ENCODE measurements at regions not wholly inside any gene's neighbourhood (a gene's known extent, or its start where the extent isn't known, plus 50 kb on each side); places are given as distances from the start of the nearest gene placed in this dataset.
"Not testable (repeated sequence)": the region's sequence is repeated elsewhere in the genome, so short reads cannot be mapped to it uniquely, and the experiment has no call there.

GRCh38 chr2:53114991-53115390, 652.6 kb upstream of the CHAC2 start:
- DNase-seq (no peak), ATAC-seq (replicated peaks) (no peak)
- H3K4me3 Mint-ChIP-seq, result no peak overlapping the region
- no peaks in the 10 kb centered on the region for H3K4me1 Mint-ChIP-seq (ENCODE audit: low read depth in 2 of 2)
- no peaks in the 10 kb centered on the region for H3K9me3 Mint-ChIP-seq
- no peaks in the 10 kb centered on the region for H3K36me3 Mint-ChIP-seq (ENCODE audit: insufficient read depth)
- H3K27me3 Mint-ChIP-seq, result no peaks in the 10 kb centered on the region
- H3K27ac Mint-ChIP-seq, result no peak overlapping the region

DNA sequence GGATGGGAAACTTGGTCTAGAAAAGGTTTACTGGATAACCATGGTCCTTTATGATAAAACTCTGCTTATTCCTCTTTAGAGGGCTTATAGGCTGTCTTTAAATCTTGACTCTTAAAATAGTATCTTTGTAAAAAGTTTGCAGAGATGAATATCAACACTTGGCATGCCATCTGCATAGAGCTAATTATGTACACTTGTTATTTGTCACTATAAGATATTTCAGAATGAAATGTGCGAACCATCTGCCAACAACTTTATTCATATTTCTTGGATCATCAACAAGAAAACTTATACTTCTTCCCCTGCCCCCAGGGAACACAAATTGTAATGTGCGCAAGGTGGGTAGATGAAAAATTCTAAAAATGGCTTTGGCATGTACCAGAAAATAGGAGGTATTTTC, 653.0 kb upstream of the CHAC2 start:
- Mint-ChIP-seq H3K27ac (no peak overlapping the region), H3K27me3 (no peaks in the 10 kb centered on the region), H3K4me1 (ENCODE audit: low read depth in 2 of 2) (no peaks in the 10 kb centered on the region), H3K9me3 (no peaks in the 10 kb centered on the region), H3K36me3 (ENCODE audit: insufficient read depth) (no peaks in the 10 kb centered on the region), H3K4me3 (no peak overlapping the region)
- no peak for DNase-seq
- no peak for ATAC-seq (replicated peaks)

DNA sequence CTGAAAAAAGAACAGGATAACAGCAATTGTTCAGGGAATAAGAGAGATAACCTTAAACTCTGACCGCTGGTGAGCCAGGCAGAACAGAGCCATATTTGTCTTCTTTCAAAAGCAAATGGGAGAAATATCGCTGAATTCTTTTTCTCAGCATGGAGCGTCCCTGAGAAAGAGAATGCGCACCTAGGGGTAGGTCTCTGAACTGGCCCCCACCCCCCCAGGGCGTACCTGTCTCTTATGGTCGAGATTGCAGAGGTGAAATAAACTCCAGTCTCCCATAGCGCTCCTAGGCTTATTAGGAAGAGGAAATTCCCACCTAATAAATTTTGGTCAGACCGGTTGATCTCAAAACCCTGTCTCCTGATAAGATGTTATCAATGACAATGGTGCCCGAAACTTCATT, 655.2 kb upstream of the CHAC2 start:
- not testable (repeated sequence) for H3K4me3 Mint-ChIP-seq; H3K36me3 Mint-ChIP-seq (ENCODE audit: insufficient read depth)

DNA sequence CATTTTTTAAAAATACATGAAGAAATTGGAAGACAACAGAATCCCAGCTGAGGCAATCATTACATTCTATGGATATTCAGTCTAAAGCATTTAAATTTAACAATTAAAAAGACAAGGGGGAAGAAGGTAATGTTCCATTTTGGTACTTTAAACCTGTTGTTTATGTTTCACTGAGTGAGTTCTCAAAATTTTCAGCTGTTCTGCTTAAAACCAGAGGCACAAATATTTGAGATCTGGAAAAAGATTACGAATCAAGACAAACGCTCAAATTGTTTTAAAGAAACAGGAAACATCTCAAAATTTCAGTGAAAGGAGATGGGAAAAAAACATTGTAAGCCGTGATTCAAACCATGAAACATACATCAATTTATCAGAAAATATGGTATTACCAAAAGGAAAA, 656.2 kb upstream of the CHAC2 start:
- Mint-ChIP-seq H3K36me3 (ENCODE audit: insufficient read depth) (no peaks in the 10 kb centered on the region), H3K4me3 (no peak overlapping the region), H3K9me3 (no peaks in the 10 kb centered on the region), H3K4me1 (ENCODE audit: low read depth in 2 of 2) (no peaks in the 10 kb centered on the region), H3K27me3 (no peaks in the 10 kb centered on the region), H3K27ac (no peak overlapping the region)
- DNase-seq (no peak), ATAC-seq (replicated peaks) (no peak)

More for the DNA sequence above, 655.2 kb upstream of the CHAC2 start:
- H3K4me1 Mint-ChIP-seq (ENCODE audit: low read depth in 2 of 2); H3K27ac Mint-ChIP-seq; DNase-seq; ATAC-seq (replicated peaks); H3K9me3 Mint-ChIP-seq; H3K27me3 Mint-ChIP-seq: not testable (repeated sequence)

GRCh38 chr2:53111004-53111403, 656.6 kb upstream of the CHAC2 start:
- Mint-ChIP-seq H3K27me3 (no peaks in the 10 kb centered on the region), H3K36me3 (ENCODE audit: insufficient read depth) (no peaks in the 10 kb centered on the region), H3K4me3 (no peak overlapping the region), H3K27ac (no peak overlapping the region), H3K9me3 (peaks cover 0 to under 1% of the 10 kb centered on the region in 2 donors), H3K4me1 (ENCODE audit: low read depth in 2 of 2) (no peaks in the 10 kb centered on the region)
- ATAC-seq (replicated peaks) (no peak), DNase-seq (no peak)

DNA sequence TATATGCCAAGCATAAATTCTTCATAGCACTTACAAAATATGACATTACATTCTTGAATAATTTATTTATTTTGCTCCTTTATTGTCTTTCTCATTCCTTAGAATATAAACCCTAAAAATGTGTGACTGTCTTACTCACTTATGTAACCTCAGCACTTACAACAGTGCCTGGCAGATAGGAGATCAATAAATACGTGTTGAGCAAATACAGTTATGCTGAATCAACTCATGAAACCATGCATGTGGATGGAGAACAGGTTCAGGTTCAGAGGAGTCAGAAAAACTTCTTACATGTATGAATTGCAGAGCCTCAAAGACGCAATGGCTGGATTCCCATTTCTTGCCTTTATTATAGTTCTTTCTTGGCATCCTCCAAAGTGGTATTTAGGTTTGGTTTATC, 659.4 kb upstream of the CHAC2 start:
- Mint-ChIP-seq H3K36me3 (ENCODE audit: insufficient read depth) (no peaks in the 10 kb centered on the region), H3K9me3 (peaks cover 0 to 2% of the 10 kb centered on the region in 2 donors), H3K4me1 (ENCODE audit: low read depth in 2 of 2) (peaks cover 0 to under 1% of the 10 kb centered on the region in 2 donors), H3K27ac (no peak overlapping the region), H3K27me3 (no peaks in the 10 kb centered on the region), H3K4me3 (no peak overlapping the region)
- DNase-seq (no peak), ATAC-seq (replicated peaks) (no peak)

GRCh38 chr2:53104263-53104662, 663.3 kb upstream of the CHAC2 start:
- no peak for DNase-seq

GRCh38 chr2:53103679-53104078, 663.9 kb upstream of the CHAC2 start:
- H3K4me3 Mint-ChIP-seq, result no peak overlapping the region
- no peak for ATAC-seq (replicated peaks)
- no peak for DNase-seq
- peaks cover 0 to 2% of the 10 kb centered on the region in 2 donors for H3K9me3 Mint-ChIP-seq
- H3K27ac Mint-ChIP-seq, result no peak overlapping the region
- no peaks in the 10 kb centered on the region for H3K27me3 Mint-ChIP-seq
- no peaks in the 10 kb centered on the region for H3K36me3 Mint-ChIP-seq (ENCODE audit: insufficient read depth)
- peaks cover 0 to 2% of the 10 kb centered on the region in 2 donors for H3K4me1 Mint-ChIP-seq (ENCODE audit: low read depth in 2 of 2)

More at GRCh38 chr2:53104263-53104662, 663.3 kb upstream of the CHAC2 start:
- no peak for ATAC-seq (replicated peaks)
- Mint-ChIP-seq H3K4me1 (ENCODE audit: low read depth in 2 of 2) (peaks cover 0 to 2% of the 10 kb centered on the region in 2 donors), H3K9me3 (peaks cover 0 to 2% of the 10 kb centered on the region in 2 donors), H3K36me3 (ENCODE audit: insufficient read depth) (no peaks in the 10 kb centered on the region), H3K27ac (no peak overlapping the region), H3K4me3 (no peak overlapping the region), H3K27me3 (no peaks in the 10 kb centered on the region)

DNA sequence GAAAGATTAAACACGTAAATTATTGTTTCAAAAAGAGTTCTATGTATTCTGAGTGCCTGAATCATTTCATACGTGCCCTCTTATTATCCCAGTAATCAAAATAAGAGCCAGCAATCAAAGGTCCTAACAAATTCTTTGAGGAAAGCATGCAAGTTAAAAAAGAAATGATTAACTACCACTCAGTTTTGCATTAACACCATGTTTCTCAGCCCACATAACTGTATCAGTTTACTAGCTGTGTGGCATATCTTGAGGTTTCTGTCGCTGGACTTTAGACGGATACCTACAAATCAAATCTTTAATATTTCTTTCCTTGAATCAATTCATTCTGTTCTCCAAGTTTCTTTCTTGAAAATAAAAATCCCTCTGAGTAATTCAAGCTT, 668.9 kb upstream of the CHAC2 start:
- Mint-ChIP-seq H3K36me3 (ENCODE audit: insufficient read depth) (no peaks in the 10 kb centered on the region), H3K27me3 (no peaks in the 10 kb centered on the region), H3K4me1 (ENCODE audit: low read depth in 2 of 2) (peaks cover 0 to 2% of the 10 kb centered on the region in 2 donors), H3K4me3 (no peak overlapping the region), H3K9me3 (no peaks in the 10 kb centered on the region), H3K27ac (no peak overlapping the region)
- ATAC-seq (replicated peaks) (no peak), DNase-seq (no peak)

- Mint-ChIP-seq H3K27ac (no peak overlapping the region), H3K4me1 (ENCODE audit: low read depth in 2 of 2) (no peaks in the 10 kb centered on the region), H3K9me3 (no peaks in the 10 kb centered on the region), H3K36me3 (ENCODE audit: insufficient read depth) (no peaks in the 10 kb centered on the region), H3K4me3 (no peak overlapping the region), H3K27me3 (no peaks in the 10 kb centered on the region)
- DNase-seq, result no peak
- no peak for ATAC-seq (replicated peaks)
Measured at GRCh38 chr2:53096351-53096750, 671.3 kb upstream of the CHAC2 start.

- Mint-ChIP-seq H3K36me3 (ENCODE audit: insufficient read depth) (no peaks in the 10 kb centered on the region), H3K9me3 (no peaks in the 10 kb centered on the region), H3K4me1 (ENCODE audit: low read depth in 2 of 2) (no peaks in the 10 kb centered on the region), H3K4me3 (no peak overlapping the region), H3K27ac (no peak overlapping the region), H3K27me3 (no peaks in the 10 kb centered on the region)
- DNase-seq (no peak), ATAC-seq (replicated peaks) (no peak)
Measured at GRCh38 chr2:53095664-53096063, 671.9 kb upstream of the CHAC2 start.

DNA sequence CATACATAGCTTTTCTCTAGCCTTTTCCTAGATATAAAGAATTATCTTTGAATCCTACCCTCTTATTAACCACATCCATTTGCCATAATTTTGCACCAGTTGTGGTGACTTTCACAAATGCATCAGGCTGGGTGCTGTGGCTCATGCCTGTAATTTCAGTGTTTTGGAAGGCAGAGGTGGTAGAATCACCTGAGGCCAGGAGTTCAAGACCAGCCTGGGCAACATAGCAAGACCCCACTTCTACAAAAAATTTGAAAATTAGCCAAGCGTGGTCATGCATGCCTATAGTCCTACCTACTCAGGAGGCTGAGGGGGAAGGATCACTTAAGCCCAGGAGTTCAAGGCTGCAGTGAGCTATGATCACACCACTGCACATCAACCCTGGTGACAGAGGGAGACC, 672.4 kb upstream of the CHAC2 start:
- no peak overlapping the region for H3K4me3 Mint-ChIP-seq
- H3K27me3 Mint-ChIP-seq, result no peaks in the 10 kb centered on the region
- no peaks in the 10 kb centered on the region for H3K4me1 Mint-ChIP-seq (ENCODE audit: low read depth in 2 of 2)
- DNase-seq (no peak), ATAC-seq (replicated peaks) (no peak)
- H3K27ac Mint-ChIP-seq, result no peak overlapping the region
- H3K36me3 Mint-ChIP-seq (ENCODE audit: insufficient read depth), result no peaks in the 10 kb centered on the region
- peaks cover 0 to under 1% of the 10 kb centered on the region in 2 donors for H3K9me3 Mint-ChIP-seq

DNA sequence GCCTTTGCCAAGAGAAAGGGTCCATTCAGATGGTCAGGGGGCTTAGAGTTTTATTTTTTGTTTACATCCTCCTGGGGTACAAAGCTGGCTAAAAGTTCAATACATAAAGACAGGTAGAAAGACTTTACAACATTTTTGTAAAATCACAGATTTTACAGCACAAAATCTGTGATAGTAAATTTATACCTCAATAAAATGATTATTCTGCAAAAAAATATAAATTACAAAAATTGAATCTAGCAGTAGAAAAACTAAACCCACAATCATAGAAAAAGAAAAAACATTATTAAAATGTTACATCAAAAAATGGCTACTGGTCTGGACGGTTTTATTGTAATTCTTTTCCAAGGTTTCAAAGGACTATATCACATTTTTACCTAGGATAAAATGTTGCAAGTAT, 674.2 kb upstream of the CHAC2 start:
- Mint-ChIP-seq H3K27ac (no peak overlapping the region), H3K4me1 (ENCODE audit: low read depth in 2 of 2) (peaks cover 0 to 2% of the 10 kb centered on the region in 2 donors), H3K27me3 (no peaks in the 10 kb centered on the region), H3K4me3 (no peak overlapping the region), H3K9me3 (peaks cover 0 to 2% of the 10 kb centered on the region in 2 donors), H3K36me3 (ENCODE audit: insufficient read depth) (no peaks in the 10 kb centered on the region)
- DNase-seq, result no peak
- no peak for ATAC-seq (replicated peaks)

- no peak overlapping the region for H3K4me3 Mint-ChIP-seq
- H3K27ac Mint-ChIP-seq, result no peak overlapping the region
- H3K9me3 Mint-ChIP-seq, result peaks cover 0 to 2% of the 10 kb centered on the region in 2 donors
- DNase-seq (no peak), ATAC-seq (replicated peaks) (no peak)
- H3K27me3 Mint-ChIP-seq, result no peaks in the 10 kb centered on the region
- H3K4me1 Mint-ChIP-seq (ENCODE audit: low read depth in 2 of 2), result peaks cover 0 to 2% of the 10 kb centered on the region in 2 donors
- no peaks in the 10 kb centered on the region for H3K36me3 Mint-ChIP-seq (ENCODE audit: insufficient read depth)
Measured at GRCh38 chr2:53091183-53091582, 676.4 kb upstream of the CHAC2 start.

DNA sequence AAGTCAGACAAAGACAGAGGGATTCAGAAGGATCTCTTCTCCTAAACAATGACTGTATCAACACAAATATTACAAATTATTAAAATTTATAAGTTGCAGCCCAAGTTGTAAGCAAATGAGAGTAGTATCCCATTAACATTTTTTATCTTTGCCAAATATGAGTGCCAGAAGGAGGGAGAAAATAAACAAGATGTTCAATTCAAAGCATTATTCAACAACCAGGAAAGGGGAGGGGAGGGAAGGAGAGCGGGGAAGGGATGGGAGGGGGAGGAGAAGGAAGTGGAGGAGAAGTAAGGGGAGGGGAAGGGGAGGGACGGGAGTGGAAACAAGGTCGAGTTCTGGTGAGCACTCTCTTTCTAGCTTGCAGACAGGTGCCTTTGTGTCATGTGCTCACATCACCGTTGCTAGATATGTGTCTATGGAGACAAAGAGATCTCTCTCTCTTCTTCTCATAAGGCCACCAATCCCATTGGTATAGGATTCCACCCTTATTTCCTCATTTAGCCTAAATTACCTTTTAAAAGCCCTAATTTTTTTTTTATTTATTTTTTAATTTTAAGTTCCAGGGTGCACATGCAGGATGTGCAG, 679.6 kb upstream of the CHAC2 start:
- H3K27ac Mint-ChIP-seq, result no peak overlapping the region
- no peak for DNase-seq
- peaks cover 0 to 5% of the 10 kb centered on the region in 2 donors for H3K9me3 Mint-ChIP-seq
- no peak for ATAC-seq (replicated peaks)
- H3K4me1 Mint-ChIP-seq (ENCODE audit: low read depth in 2 of 2), result peaks cover 0 to 2% of the 10 kb centered on the region in 2 donors
- H3K27me3 Mint-ChIP-seq, result no peaks in the 10 kb centered on the region
- no peak overlapping the region for H3K4me3 Mint-ChIP-seq
- H3K36me3 Mint-ChIP-seq (ENCODE audit: insufficient read depth), result no peaks in the 10 kb centered on the region

Measured in effector memory CD8-positive, alpha-beta T cell (primary cell).